ENCODE measurements at regions not wholly inside any gene's neighbourhood (a gene's known extent, or its start where the extent isn't known, plus 50 kb on each side); places are given as distances from the start of the nearest gene placed in this dataset.

DNA sequence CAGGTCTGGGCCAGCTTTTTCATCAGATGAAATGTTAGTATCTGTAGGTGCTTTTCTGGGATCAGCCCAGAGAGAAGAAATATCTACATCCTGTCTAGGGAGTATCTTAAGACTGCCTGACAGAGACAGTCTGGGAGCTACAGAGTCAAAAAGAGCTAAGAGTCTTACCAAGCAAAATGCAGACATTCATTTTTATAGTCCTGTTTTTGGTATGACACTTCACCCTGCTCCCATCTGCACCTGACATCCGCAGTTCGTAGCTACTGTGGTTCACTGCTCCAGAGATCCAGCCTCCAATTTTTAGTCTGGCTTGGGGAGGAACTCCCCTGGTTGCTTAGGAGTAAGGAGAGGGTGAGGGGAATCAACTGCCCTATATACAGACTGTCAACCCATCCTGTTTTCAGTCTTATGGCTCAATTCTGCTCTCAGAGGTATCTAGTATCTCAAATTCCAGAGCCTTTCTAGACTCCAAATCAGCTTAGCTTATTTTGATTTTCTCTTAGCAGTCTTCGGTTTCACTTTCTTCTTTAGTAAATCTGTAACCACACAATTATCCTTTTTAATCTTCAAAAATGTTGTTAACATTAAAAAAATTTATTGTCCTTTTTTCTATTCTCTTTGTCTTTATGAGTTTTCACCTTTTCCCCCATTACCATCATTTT is 97.8 kb downstream of the TMEM100 start:
- Histone ChIP-seq H3K4me3 (ENCODE audit: low read length) (peak overlapping the region; percentile 40), H3K4me1 (ENCODE audit: low read length) (0 out of 2 replicates have a peak, but pooled peaks cover 5% of the 10 kb centered on the region), H4K20me1 (ENCODE audit: insufficient read depth, low read length) (no peaks in the 10 kb centered on the region), H3K27me3 (replicated peaks; ENCODE audit: insufficient read depth, low read length) (no peaks in the 10 kb centered on the region), H3F3A (ENCODE audit: insufficient read depth, low read length) (peaks cover 5% of the 10 kb centered on the region), H2AFZ (ENCODE audit: low read length) (peak overlapping the region; percentile 62), H3K27ac (ENCODE audit: low read length) (peak overlapping the region; percentile 28; the same call in 1 of the 2 replicates), H3K79me2 (ENCODE audit: low read length) (no peaks in the 10 kb centered on the region), H3K9ac (ENCODE audit: low read length) (no peak overlapping the region), H3K9me2 (replicated peaks; ENCODE audit: insufficient read depth, low read length) (no peaks in the 10 kb centered on the region), H3K4me2 (ENCODE audit: low read depth, low read length) (peak overlapping the region; percentile 49), H3K36me3 (replicated peaks; ENCODE audit: insufficient read depth, low read length) (no peaks in the 10 kb centered on the region), H3K9me3 (replicated peaks; ENCODE audit: insufficient read depth, low read length) (no peaks in the 10 kb centered on the region)
- TF ChIP-seq, protein P1, sequence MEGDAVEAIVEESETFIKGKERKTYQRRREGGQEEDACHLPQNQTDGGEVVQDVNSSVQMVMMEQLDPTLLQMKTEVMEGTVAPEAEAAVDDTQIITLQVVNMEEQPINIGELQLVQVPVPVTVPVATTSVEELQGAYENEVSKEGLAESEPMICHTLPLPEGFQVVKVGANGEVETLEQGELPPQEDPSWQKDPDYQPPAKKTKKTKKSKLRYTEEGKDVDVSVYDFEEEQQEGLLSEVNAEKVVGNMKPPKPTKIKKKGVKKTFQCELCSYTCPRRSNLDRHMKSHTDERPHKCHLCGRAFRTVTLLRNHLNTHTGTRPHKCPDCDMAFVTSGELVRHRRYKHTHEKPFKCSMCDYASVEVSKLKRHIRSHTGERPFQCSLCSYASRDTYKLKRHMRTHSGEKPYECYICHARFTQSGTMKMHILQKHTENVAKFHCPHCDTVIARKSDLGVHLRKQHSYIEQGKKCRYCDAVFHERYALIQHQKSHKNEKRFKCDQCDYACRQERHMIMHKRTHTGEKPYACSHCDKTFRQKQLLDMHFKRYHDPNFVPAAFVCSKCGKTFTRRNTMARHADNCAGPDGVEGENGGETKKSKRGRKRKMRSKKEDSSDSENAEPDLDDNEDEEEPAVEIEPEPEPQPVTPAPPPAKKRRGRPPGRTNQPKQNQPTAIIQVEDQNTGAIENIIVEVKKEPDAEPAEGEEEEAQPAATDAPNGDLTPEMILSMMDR (IDR thresholded peaks at IDR 0.05; ENCODE audit: low read length), result no peak
- TF ChIP-seq EZH2 (optimal IDR thresholded peaks at IDR 0.05; ENCODE audit: low read depth, low read length) (no peak), EZH2phosphoT487 (IDR thresholded peaks at IDR 0.05; ENCODE audit: low read length) (no peak)
- DNase-seq, result peak; percentile 52

DNA sequence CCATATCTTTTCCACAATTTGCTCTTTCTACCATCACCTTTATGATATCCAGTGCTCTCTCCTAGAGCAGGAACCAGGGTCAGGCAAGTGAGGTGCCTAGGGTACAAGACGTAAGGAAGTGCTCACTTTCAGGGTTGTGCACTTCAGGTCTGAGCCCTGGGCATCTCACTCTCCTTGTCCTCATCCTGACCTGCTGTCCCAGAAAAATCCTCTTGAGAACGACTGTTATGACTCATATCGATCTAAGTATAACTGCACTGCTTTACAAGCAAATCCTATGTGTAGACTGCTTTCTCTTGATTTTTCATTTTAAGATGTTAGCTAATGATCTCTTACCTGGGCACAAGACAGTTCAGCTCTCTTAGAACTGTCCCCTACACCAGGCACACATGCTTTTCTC is 100.1 kb downstream of the TMEM100 start:
- H3K4me3 ChIP-seq (ENCODE audit: low read length), result no peak overlapping the region
- H3K27ac ChIP-seq (ENCODE audit: low read length), result no peak overlapping the region
- peaks cover 12% of the 10 kb centered on the region for H3F3A ChIP-seq (ENCODE audit: insufficient read depth, low read length)
- no peaks in the 10 kb centered on the region for H3K27me3 ChIP-seq (replicated peaks; ENCODE audit: insufficient read depth, low read length)
- TF ChIP-seq, protein P1 (IDR thresholded peaks at IDR 0.05; ENCODE audit: low read length), result no peak
- no peak for TF ChIP-seq EZH2phosphoT487 (IDR thresholded peaks at IDR 0.05; ENCODE audit: low read length)
- H2AFZ ChIP-seq (ENCODE audit: low read length), result no peak overlapping the region
- H3K36me3 ChIP-seq (replicated peaks; ENCODE audit: insufficient read depth, low read length), result no peaks in the 10 kb centered on the region
- no peaks in the 10 kb centered on the region for H3K9me2 ChIP-seq (replicated peaks; ENCODE audit: insufficient read depth, low read length)
- H3K79me2 ChIP-seq (ENCODE audit: low read length), result no peaks in the 10 kb centered on the region
- H3K9ac ChIP-seq (ENCODE audit: low read length), result no peak overlapping the region
- no peak for DNase-seq
- H3K4me1 ChIP-seq (ENCODE audit: low read length), result peaks cover 9% of the 10 kb centered on the region; the same call in 1 of the 2 replicates
- no peaks in the 10 kb centered on the region for H4K20me1 ChIP-seq (ENCODE audit: insufficient read depth, low read length)
- no peak overlapping the region for H3K4me2 ChIP-seq (ENCODE audit: low read depth, low read length)
- no peaks in the 10 kb centered on the region for H3K9me3 ChIP-seq (replicated peaks; ENCODE audit: insufficient read depth, low read length)

DNA sequence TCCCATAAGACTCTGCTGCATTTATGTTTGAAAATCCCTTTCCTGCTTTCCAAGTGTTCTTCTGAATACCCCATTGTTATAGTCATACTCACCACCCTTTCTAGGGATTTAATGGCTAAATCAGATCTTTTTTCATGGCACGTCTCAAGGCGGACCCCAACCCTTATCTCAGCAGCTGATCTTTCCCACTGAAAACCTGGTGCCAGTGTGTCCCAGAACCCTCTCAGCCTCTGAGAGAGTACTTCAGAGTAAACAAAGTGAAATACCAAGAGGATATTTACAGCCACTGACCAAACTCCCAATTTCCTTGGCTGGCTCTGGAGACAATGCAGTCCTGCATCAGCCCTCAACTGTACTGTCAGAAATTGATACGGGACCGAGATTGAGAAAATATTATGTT is 101.7 kb downstream of the TMEM100 start:
- peaks cover 9% of the 10 kb centered on the region; the same call in 1 of the 2 replicates for H3K4me1 ChIP-seq (ENCODE audit: low read length)
- H3K9me2 ChIP-seq (replicated peaks; ENCODE audit: insufficient read depth, low read length), result no peaks in the 10 kb centered on the region
- no peak overlapping the region for H2AFZ ChIP-seq (ENCODE audit: low read length)
- TF ChIP-seq, protein P1 (IDR thresholded peaks at IDR 0.05; ENCODE audit: low read length), result no peak
- no peaks in the 10 kb centered on the region for H3K9me3 ChIP-seq (replicated peaks; ENCODE audit: insufficient read depth, low read length)
- no peaks in the 10 kb centered on the region for H4K20me1 ChIP-seq (ENCODE audit: insufficient read depth, low read length)
- H3K4me2 ChIP-seq (ENCODE audit: low read depth, low read length), result no peak overlapping the region
- H3K79me2 ChIP-seq (ENCODE audit: low read length), result no peaks in the 10 kb centered on the region
- no peaks in the 10 kb centered on the region for H3K36me3 ChIP-seq (replicated peaks; ENCODE audit: insufficient read depth, low read length)
- no peak for DNase-seq
- no peak overlapping the region for H3K27ac ChIP-seq (ENCODE audit: low read length)
- H3K27me3 ChIP-seq (replicated peaks; ENCODE audit: insufficient read depth, low read length), result no peaks in the 10 kb centered on the region
- H3F3A ChIP-seq (ENCODE audit: insufficient read depth, low read length), result peaks cover 12% of the 10 kb centered on the region
- H3K9ac ChIP-seq (ENCODE audit: low read length), result no peak overlapping the region
- no peak overlapping the region for H3K4me3 ChIP-seq (ENCODE audit: low read length)
